IMR-90 (cell line): ENCODE measurements at regions not wholly inside any gene's neighbourhood (a gene's known extent, or its start where the extent isn't known, plus 50 kb on each side); places are given as distances from the start of the nearest gene placed in this dataset.

Experiments used
- BHLHE40 ChIP-seq: fragments of 150-350 bp; IDR thresholded peaks from 2 replicates; pipeline ENCODE4 v1.6.1; 2016; ENCODE audit warnings: mild to moderate bottlenecking, low read depth, low read length
- CEBPB ChIP-seq: IDR thresholded peaks from 2 replicates; pipeline ENCODE4 v1.6.1; 2012; ENCODE audit warnings: low read depth, low read length, improper control_type of control experiment
- MAFK ChIP-seq: IDR thresholded peaks from 2 replicates; pipeline ENCODE4 v1.6.1; 2012; ENCODE audit warnings: low read depth, low read length, improper control_type of control experiment
- MAZ ChIP-seq: IDR thresholded peaks from 2 replicates; pipeline ENCODE4 v1.6.1; 2012; ENCODE audit warnings: low read depth, mild to moderate bottlenecking, low read length, improper control_type of control experiment, moderate library complexity, borderline replicate concordance
- MXI1 ChIP-seq: IDR thresholded peaks from 2 replicates; pipeline ENCODE4 v1.6.1; 2012; ENCODE audit warnings: low read depth, mild to moderate bottlenecking, low read length, moderate library complexity, borderline replicate concordance
- POLR2A ChIP-seq: IDR thresholded peaks from 2 replicates; pipeline ENCODE4 v1.6.1; 2012; ENCODE audit warnings: mild to moderate bottlenecking, low read depth, low read length
- RAD21 ChIP-seq: IDR thresholded peaks from 2 replicates; pipeline ENCODE4 v1.6.1; 2012; ENCODE audit warnings: low read length, improper control_type of control experiment
- RCOR1 ChIP-seq: IDR thresholded peaks from 2 replicates; pipeline ENCODE4 v1.6.1; 2012; ENCODE audit warnings: mild to moderate bottlenecking, low read length, improper control_type of control experiment; ENCODE audit not compliant: insufficient replicate concordance
- USF2 ChIP-seq: fragments of 150-350 bp; IDR thresholded peaks from 2 replicates; pipeline ENCODE4 v1.6.1; 2017; ENCODE audit warnings: mild to moderate bottlenecking, antibody characterized with exemption, low read length, low read depth
- TF ChIP-seq, protein P1 (sequence below): conservative IDR thresholded peaks from 2 replicates; pipeline ENCODE4 v1.5.1; 2012; ENCODE audit warnings: mild to moderate bottlenecking, low read depth, low read length, improper control_type of control experiment

- TF ChIP-seq, protein P1, sequence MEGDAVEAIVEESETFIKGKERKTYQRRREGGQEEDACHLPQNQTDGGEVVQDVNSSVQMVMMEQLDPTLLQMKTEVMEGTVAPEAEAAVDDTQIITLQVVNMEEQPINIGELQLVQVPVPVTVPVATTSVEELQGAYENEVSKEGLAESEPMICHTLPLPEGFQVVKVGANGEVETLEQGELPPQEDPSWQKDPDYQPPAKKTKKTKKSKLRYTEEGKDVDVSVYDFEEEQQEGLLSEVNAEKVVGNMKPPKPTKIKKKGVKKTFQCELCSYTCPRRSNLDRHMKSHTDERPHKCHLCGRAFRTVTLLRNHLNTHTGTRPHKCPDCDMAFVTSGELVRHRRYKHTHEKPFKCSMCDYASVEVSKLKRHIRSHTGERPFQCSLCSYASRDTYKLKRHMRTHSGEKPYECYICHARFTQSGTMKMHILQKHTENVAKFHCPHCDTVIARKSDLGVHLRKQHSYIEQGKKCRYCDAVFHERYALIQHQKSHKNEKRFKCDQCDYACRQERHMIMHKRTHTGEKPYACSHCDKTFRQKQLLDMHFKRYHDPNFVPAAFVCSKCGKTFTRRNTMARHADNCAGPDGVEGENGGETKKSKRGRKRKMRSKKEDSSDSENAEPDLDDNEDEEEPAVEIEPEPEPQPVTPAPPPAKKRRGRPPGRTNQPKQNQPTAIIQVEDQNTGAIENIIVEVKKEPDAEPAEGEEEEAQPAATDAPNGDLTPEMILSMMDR, result no peak
- TF ChIP-seq BHLHE40, result no peak
- no peak for TF ChIP-seq POLR2A
- TF ChIP-seq RAD21, result no peak
- TF ChIP-seq CEBPB, result no peak
- no peak for TF ChIP-seq USF2
- TF ChIP-seq MAZ, result no peak
- no peak for TF ChIP-seq MXI1
- TF ChIP-seq MAFK, result no peak
- no peak for TF ChIP-seq RCOR1
Measured at GRCh38 chr5:135269199-135269598, 129.8 kb downstream of the MACROH2A1 start.
